Gastrocnemius medialis (tissue), 4 donors: ENCODE measurements at regions not wholly inside any gene's neighbourhood (a gene's known extent, or its start where the extent isn't known, plus 50 kb on each side); places are given as distances from the start of the nearest gene placed in this dataset.

Source experiments
- ATAC-seq, 2 donors: fragments of 150-250 bp; one replicate each; pipeline ENCODE4 v1.9.1; 2016
- DNase-seq, 2 donors: peaks; one replicate each; pipeline ENCODE4 v3.0.0-alpha.2; 2019
- H3K27ac ChIP-seq, 4 donors: fragments of 200-600 bp; sonication (generic); 1 replicate in 1 of 4; 2 replicates in 3 of 4; pipeline ENCODE4 v1.5.1; 2016 to 2018; ENCODE audit warnings: mild to moderate bottlenecking in 2 of 4, moderate library complexity in 1 of 4
- H3K27me3 ChIP-seq, 3 donors: fragments of 200-600 bp; sonication (generic) in 2 of 3; 1 replicate in 1 of 3; 2 replicates in 2 of 3; pipeline versions ENCODE4 v1.5.1 to v1.6.0; 2016 to 2019; ENCODE audit warnings: mild to moderate bottlenecking in 1 of 3, moderate library complexity in 1 of 3
- H3K36me3 ChIP-seq, 2 donors: fragments of 200-600 bp; sonication (generic) in 1 of 2; one replicate each; pipeline ENCODE4 v1.5.1; 2017 to 2018
- H3K4me1 ChIP-seq, 2 donors: fragments of 200-600 bp; sonication (generic) in 1 of 2; one replicate each; pipeline ENCODE4 v1.5.1; 2016 to 2017; ENCODE audit warnings: mild to moderate bottlenecking in 2 of 2
- H3K4me3 ChIP-seq, 4 donors: fragments of 200-600 bp; sonication (generic) in 3 of 4; 1 replicate in 1 of 4; 2 replicates in 3 of 4; pipeline ENCODE4 v1.5.1; 2016 to 2019; ENCODE audit warnings: mild to moderate bottlenecking in 2 of 4
- H3K9me3 ChIP-seq, 3 donors: fragments of 200-600 bp; sonication (generic) in 2 of 3; 1 replicate in 1 of 3; 2 replicates in 2 of 3; pipeline ENCODE4 v1.5.1; 2016 to 2019
- POLR2A ChIP-seq, 2 donors: fragments of 450-650 bp; IDR thresholded peaks; one replicate each; pipeline ENCODE4 v1.6.1; 2017; ENCODE audit warnings: antibody characterized with exemption in 2 of 2, mild to moderate bottlenecking in 2 of 2, moderate library complexity in 2 of 2
- in situ Hi-C, 4 donors: fragments of 200-750 bp; cut with MboI; loops; one replicate each; pipeline versions ENCODE4 v1.15.0 to v1.8.0; 2017; ENCODE audit warnings: low sequenced_read_pairs in 4 of 4
- intact Hi-C: fragments of 100-400 bp; cut with DNase I; formaldehyde crosslinking; loops from one replicate; pipeline ENCODE4 v1.15.1; 2023; ENCODE audit warnings: low total_unique reads
- TF ChIP-seq, protein P1 (sequence below), 5 experiments: fragments of 450-650 bp in 3 of 5; fragments of 200-600 bp in 2 of 5; sonication (generic) in 2 of 5; IDR thresholded peaks in 4 of 5; conservative IDR thresholded peaks in 1 of 5; 1 replicate in 4 of 5; 2 replicates in 1 of 5; pipeline ENCODE4 v1.5.1; 2016 to 2019; ENCODE audit warnings: antibody characterized with exemption in 5 of 5, mild to moderate bottlenecking in 3 of 5, moderate library complexity in 3 of 5

DNA sequence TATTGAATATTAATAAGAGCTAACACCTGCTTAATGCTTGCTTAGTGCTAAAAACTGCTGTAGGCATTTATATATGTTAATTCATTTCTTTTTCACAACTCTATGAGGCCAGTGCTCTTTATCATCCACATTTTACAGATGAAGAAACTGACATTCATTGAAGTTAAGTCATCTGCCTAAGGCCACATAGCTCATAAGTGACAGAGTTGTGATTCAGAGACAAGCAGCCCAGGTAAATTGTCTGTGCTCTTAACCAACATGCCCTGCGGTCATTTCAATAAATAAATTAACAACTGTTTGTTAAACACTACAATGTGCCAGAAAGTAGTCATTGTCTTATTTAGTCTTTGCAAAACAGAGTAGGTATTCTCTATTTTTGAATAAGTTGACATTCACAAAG, 1354.4 kb upstream of the C9orf72 start:
- no peaks in the 10 kb centered on the region for H3K36me3 ChIP-seq
- no peaks in the 10 kb centered on the region for H3K27me3 ChIP-seq
- intact Hi-C loops (no loop called here), in situ Hi-C loops (no loop called here)
- H3K4me3 ChIP-seq = no peak overlapping the region
- no peaks in the 10 kb centered on the region for H3K4me1 ChIP-seq
- ATAC-seq = no peak
- no peak for DNase-seq
- TF ChIP-seq, protein P1, sequence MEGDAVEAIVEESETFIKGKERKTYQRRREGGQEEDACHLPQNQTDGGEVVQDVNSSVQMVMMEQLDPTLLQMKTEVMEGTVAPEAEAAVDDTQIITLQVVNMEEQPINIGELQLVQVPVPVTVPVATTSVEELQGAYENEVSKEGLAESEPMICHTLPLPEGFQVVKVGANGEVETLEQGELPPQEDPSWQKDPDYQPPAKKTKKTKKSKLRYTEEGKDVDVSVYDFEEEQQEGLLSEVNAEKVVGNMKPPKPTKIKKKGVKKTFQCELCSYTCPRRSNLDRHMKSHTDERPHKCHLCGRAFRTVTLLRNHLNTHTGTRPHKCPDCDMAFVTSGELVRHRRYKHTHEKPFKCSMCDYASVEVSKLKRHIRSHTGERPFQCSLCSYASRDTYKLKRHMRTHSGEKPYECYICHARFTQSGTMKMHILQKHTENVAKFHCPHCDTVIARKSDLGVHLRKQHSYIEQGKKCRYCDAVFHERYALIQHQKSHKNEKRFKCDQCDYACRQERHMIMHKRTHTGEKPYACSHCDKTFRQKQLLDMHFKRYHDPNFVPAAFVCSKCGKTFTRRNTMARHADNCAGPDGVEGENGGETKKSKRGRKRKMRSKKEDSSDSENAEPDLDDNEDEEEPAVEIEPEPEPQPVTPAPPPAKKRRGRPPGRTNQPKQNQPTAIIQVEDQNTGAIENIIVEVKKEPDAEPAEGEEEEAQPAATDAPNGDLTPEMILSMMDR (IDR thresholded peaks at IDR 0.05 in 4 of 5, conservative IDR thresholded peaks at IDR 0.05 in 1 of 5) = no peak
- no peak for TF ChIP-seq POLR2A (IDR thresholded peaks at IDR 0.05)
- no peaks in the 10 kb centered on the region for H3K9me3 ChIP-seq
- no peak overlapping the region for H3K27ac ChIP-seq

DNA sequence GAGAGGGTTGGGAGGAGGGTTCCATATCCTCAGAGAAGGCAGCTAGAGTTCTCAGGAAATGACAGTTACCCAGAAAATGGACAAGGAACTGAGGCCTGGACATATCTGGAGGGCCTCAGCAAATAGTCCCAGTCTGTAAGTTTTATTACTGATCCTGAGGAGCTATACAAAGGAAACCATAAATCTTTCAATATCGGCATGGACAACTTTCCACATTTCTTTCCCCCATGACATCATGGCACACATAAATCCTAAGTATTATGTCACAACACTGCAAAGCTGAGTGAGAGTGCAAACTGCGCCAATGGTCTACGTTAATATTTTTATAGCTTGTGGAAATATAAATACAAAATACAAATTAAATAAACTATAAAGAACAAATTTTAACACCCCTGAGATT, 1356.2 kb upstream of the C9orf72 start:
- Histone ChIP-seq H3K36me3 (no peaks in the 10 kb centered on the region), H3K4me3 (no peak overlapping the region), H3K4me1 (no peaks in the 10 kb centered on the region), H3K27me3 (no peaks in the 10 kb centered on the region), H3K27ac (no peak overlapping the region), H3K9me3 (no peaks in the 10 kb centered on the region)
- no peak for ATAC-seq
- intact Hi-C loops = no loop called here
- no peak for DNase-seq
- TF ChIP-seq, protein P1 (IDR thresholded peaks at IDR 0.05 in 4 of 5, conservative IDR thresholded peaks at IDR 0.05 in 1 of 5) = no peak
- no peak for TF ChIP-seq POLR2A (IDR thresholded peaks at IDR 0.05)
- in situ Hi-C loops = no loop called here

DNA sequence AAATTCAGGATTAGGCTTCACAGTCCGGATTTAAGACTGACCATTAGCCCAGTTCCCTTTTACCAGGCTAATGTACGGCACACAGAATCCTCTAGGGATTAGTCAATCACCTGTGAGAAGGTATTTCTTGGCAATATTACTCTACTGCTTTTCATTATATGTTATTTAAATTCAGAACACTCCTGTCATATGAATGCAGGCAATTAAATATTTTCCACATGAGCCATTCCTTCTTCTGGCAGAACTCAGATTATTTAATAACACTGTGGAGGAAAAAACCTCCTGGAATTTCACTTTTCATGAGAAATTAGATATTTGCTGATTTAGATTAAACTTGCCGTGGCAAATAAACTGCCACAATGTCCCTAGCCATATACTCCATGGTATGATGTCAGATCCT, 1357.5 kb upstream of the C9orf72 start:
- intact Hi-C loops = no loop called here
- in situ Hi-C loops = no loop called here
- DNase-seq (no peak), ATAC-seq (no peak)
- H3K4me3 ChIP-seq = no peak overlapping the region
- no peak overlapping the region for H3K27ac ChIP-seq
- TF ChIP-seq, protein P1 (IDR thresholded peaks at IDR 0.05 in 4 of 5, conservative IDR thresholded peaks at IDR 0.05 in 1 of 5) = no peak
- no peak for TF ChIP-seq POLR2A (IDR thresholded peaks at IDR 0.05)
- H3K4me1 ChIP-seq = no peaks in the 10 kb centered on the region
- H3K27me3 ChIP-seq = no peaks in the 10 kb centered on the region
- no peaks in the 10 kb centered on the region for H3K9me3 ChIP-seq
- no peaks in the 10 kb centered on the region for H3K36me3 ChIP-seq

DNA sequence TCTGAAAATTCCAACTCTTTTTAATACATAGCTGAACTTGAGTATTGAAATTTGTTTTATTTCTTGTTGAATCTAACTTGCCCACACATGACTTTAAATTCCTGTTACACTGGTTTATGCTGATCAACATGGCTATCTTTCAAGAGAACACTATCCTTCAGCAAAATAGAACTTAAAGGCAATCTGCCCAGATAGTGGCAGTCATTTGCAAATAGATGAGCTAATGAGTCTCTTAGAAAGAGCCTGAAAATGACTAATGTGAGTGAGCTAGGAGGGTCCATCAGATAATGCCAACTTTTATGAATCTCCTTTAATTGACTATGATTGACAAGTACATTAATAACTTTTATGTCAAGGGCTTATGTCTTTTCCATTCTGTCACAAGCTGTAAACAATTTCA, 1360.8 kb upstream of the C9orf72 start:
- Histone ChIP-seq H3K4me1 (no peaks in the 10 kb centered on the region), H3K36me3 (no peaks in the 10 kb centered on the region), H3K9me3 (no peaks in the 10 kb centered on the region), H3K27me3 (no peaks in the 10 kb centered on the region), H3K4me3 (no peak overlapping the region), H3K27ac (no peak overlapping the region)
- ATAC-seq (no peak), DNase-seq (no peak)
- intact Hi-C loops (no loop called here), in situ Hi-C loops (no loop called here)
- TF ChIP-seq, protein P1 (IDR thresholded peaks at IDR 0.05 in 4 of 5, conservative IDR thresholded peaks at IDR 0.05 in 1 of 5) = no peak
- TF ChIP-seq POLR2A (IDR thresholded peaks at IDR 0.05) = no peak

DNA sequence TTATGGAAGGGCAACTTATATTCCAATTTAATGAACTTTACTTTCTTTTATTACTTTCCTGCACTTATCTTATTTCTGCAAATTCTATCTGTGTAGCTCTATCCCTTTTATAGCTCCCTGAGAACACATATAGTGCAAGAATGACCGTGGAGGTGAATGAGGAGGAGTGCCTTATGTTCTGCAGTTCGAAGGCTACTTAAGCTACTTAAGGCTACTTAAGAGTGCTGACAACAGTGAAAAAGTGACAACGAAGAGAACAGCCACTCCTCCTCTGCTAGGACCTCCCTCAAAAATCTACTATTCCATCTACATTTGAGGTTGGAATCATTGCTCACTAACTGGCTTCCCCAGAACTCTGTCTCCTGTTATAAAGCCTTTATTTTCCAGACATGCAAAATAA, 1365.7 kb upstream of the C9orf72 start:
- Histone ChIP-seq H3K4me1 (no peaks in the 10 kb centered on the region), H3K36me3 (no peaks in the 10 kb centered on the region), H3K27ac (no peak overlapping the region), H3K9me3 (no peaks in the 10 kb centered on the region), H3K4me3 (no peak overlapping the region), H3K27me3 (no peaks in the 10 kb centered on the region)
- TF ChIP-seq, protein P1 (IDR thresholded peaks at IDR 0.05 in 4 of 5, conservative IDR thresholded peaks at IDR 0.05 in 1 of 5) = no peak
- TF ChIP-seq POLR2A (IDR thresholded peaks at IDR 0.05) = no peak
- in situ Hi-C loops (no loop called here), intact Hi-C loops (no loop called here)
- ATAC-seq = no peak
- no peak for DNase-seq
